ENCODE measurements at regions not wholly inside any gene's neighbourhood (a gene's known extent, or its start where the extent isn't known, plus 50 kb on each side); places are given as distances from the start of the nearest gene placed in this dataset.

GRCh38 chr11:98834776-98835175 is 186.0 kb upstream of the CNTN5 start:
- TF ChIP-seq, protein P1, sequence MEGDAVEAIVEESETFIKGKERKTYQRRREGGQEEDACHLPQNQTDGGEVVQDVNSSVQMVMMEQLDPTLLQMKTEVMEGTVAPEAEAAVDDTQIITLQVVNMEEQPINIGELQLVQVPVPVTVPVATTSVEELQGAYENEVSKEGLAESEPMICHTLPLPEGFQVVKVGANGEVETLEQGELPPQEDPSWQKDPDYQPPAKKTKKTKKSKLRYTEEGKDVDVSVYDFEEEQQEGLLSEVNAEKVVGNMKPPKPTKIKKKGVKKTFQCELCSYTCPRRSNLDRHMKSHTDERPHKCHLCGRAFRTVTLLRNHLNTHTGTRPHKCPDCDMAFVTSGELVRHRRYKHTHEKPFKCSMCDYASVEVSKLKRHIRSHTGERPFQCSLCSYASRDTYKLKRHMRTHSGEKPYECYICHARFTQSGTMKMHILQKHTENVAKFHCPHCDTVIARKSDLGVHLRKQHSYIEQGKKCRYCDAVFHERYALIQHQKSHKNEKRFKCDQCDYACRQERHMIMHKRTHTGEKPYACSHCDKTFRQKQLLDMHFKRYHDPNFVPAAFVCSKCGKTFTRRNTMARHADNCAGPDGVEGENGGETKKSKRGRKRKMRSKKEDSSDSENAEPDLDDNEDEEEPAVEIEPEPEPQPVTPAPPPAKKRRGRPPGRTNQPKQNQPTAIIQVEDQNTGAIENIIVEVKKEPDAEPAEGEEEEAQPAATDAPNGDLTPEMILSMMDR (IDR thresholded peaks at IDR 0.05; ENCODE audit: extremely low read depth in 1 of 2, insufficient read depth in 1 of 2, low read depth in 1 of 2, low read length in 2 of 2): no peak
- no peak for TF ChIP-seq GATA2 (IDR thresholded peaks at IDR 0.05; ENCODE audit: insufficient read depth, insufficient read length, low read depth, low read length)

All from endothelial cell of umbilical vein (primary cell).